Activated naive CD4-positive, alpha-beta T cell treated with anti-CD3 and anti-CD28 coated beads, Interleukin-2, amount 50 U/mL, for 72 hours (primary cell): ENCODE measurements at regions not wholly inside any gene's neighbourhood (a gene's known extent, or its start where the extent isn't known, plus 50 kb on each side); places are given as distances from the start of the nearest gene placed in this dataset.

ENCODE experiments used
- ATAC-seq, 2 donors: fragments of 150-1000 bp; cut with Tn5 transposase; 2 replicates each; pipeline ENCODE4 v1.10.0; 2021; ENCODE audit warnings: mild to moderate bottlenecking in 2 of 2, moderate library complexity in 2 of 2
- DNase-seq, 2 donors: peaks; one replicate each; pipeline ENCODE4 v3.0.0; 2021 to 2022; ENCODE audit warnings: low spot score in 2 of 2
- H3K27ac Mint-ChIP-seq, 2 donors: one replicate each; pipeline ENCODE4 v1.8.0; 2022; ENCODE audit warnings: mild to moderate bottlenecking in 2 of 2, mixed read lengths in 2 of 2
- H3K36me3 Mint-ChIP-seq, 2 donors: one replicate each; pipeline ENCODE4 v1.8.0; 2022; ENCODE audit warnings: mixed read lengths in 2 of 2
- H3K9me3 Mint-ChIP-seq, 2 donors: one replicate each; pipeline ENCODE4 v1.8.0; 2022; ENCODE audit warnings: mixed read lengths in 2 of 2

GRCh38 chr1:218702775-218703174 is 357.6 kb downstream of the TGFB2 start:
- no peaks in the 10 kb centered on the region for H3K36me3 Mint-ChIP-seq

GRCh38 chr1:218703836-218704235 is 358.7 kb downstream of the TGFB2 start:
- ATAC-seq (no peak), DNase-seq (no peak)
- Mint-ChIP-seq H3K9me3 (peaks cover 9 to 19% of the 10 kb centered on the region in 2 donors), H3K27ac (no peak overlapping the region), H3K36me3 (no peaks in the 10 kb centered on the region)

More at GRCh38 chr1:218702775-218703174, 357.6 kb downstream of the TGFB2 start:
- no peak for DNase-seq
- H3K9me3 Mint-ChIP-seq = peaks cover 5 to 19% of the 10 kb centered on the region in 2 donors
- ATAC-seq = no peak
- H3K27ac Mint-ChIP-seq = no peak overlapping the region

GRCh38 chr1:218705391-218705790 is 360.3 kb downstream of the TGFB2 start:
- ATAC-seq (no peak), DNase-seq (no peak)
- Mint-ChIP-seq H3K27ac (no peak overlapping the region), H3K9me3 (peaks cover 9 to 18% of the 10 kb centered on the region in 2 donors), H3K36me3 (no peaks in the 10 kb centered on the region)

GRCh38 chr1:218705911-218706893 is 361.1 kb downstream of the TGFB2 start:
- DNase-seq (no peak), ATAC-seq (no peak)
- Mint-ChIP-seq H3K9me3 (peaks cover 9 to 10% of the 10 kb centered on the region in 2 donors), H3K27ac (no peak overlapping the region), H3K36me3 (no peaks in the 10 kb centered on the region)

- ATAC-seq (no peak), DNase-seq (no peak)
- H3K9me3 Mint-ChIP-seq = peaks cover 4% of the 10 kb centered on the region in 2 donors
- H3K27ac Mint-ChIP-seq = no peak overlapping the region
- H3K36me3 Mint-ChIP-seq = no peaks in the 10 kb centered on the region
Observed at GRCh38 chr1:218711001-218711400, 365.9 kb downstream of the TGFB2 start.

- ATAC-seq = no peak
- no peaks in the 10 kb centered on the region for H3K36me3 Mint-ChIP-seq
- no peak overlapping the region for H3K27ac Mint-ChIP-seq
Observed at GRCh38 chr1:218711884-218712674, 366.9 kb downstream of the TGFB2 start.

GRCh38 chr1:218712677-218713076 is 367.5 kb downstream of the TGFB2 start:
- ATAC-seq (no peak), DNase-seq (no peak)
- Mint-ChIP-seq H3K27ac (no peak overlapping the region), H3K9me3 (peaks cover 4 to 8% of the 10 kb centered on the region in 2 donors), H3K36me3 (no peaks in the 10 kb centered on the region)

More at GRCh38 chr1:218711884-218712674, 366.9 kb downstream of the TGFB2 start:
- no peak for DNase-seq
- H3K9me3 Mint-ChIP-seq = peaks cover 8% of the 10 kb centered on the region in 2 donors

GRCh38 chr1:218715961-218716669 is 371.0 kb downstream of the TGFB2 start:
- H3K9me3 Mint-ChIP-seq = peaks cover 4% of the 10 kb centered on the region in 2 donors
- DNase-seq = no peak
- no peak for ATAC-seq
- no peak overlapping the region for H3K27ac Mint-ChIP-seq
- no peaks in the 10 kb centered on the region for H3K36me3 Mint-ChIP-seq

GRCh38 chr1:218717575-218717974 is 372.4 kb downstream of the TGFB2 start:
- H3K9me3 Mint-ChIP-seq = peaks cover 4% of the 10 kb centered on the region in 2 donors
- no peak overlapping the region for H3K27ac Mint-ChIP-seq
- no peak for DNase-seq
- no peak for ATAC-seq
- no peaks in the 10 kb centered on the region for H3K36me3 Mint-ChIP-seq

GRCh38 chr1:218718206-218718605 is 373.1 kb downstream of the TGFB2 start:
- H3K27ac Mint-ChIP-seq = no peak overlapping the region
- no peak for ATAC-seq

GRCh38 chr1:218718977-218719376 is 373.8 kb downstream of the TGFB2 start:
- no peak for DNase-seq
- Mint-ChIP-seq H3K9me3 (peaks cover 4 to 7% of the 10 kb centered on the region in 2 donors), H3K36me3 (no peaks in the 10 kb centered on the region), H3K27ac (no peak overlapping the region)
- ATAC-seq = no peak

More at GRCh38 chr1:218718206-218718605, 373.1 kb downstream of the TGFB2 start:
- Mint-ChIP-seq H3K9me3 (peaks cover 4% of the 10 kb centered on the region in 2 donors), H3K36me3 (no peaks in the 10 kb centered on the region)
- no peak for DNase-seq

- peaks cover 8 to 10% of the 10 kb centered on the region in 2 donors for H3K9me3 Mint-ChIP-seq
- DNase-seq (no peak), ATAC-seq (no peak)
- no peaks in the 10 kb centered on the region for H3K36me3 Mint-ChIP-seq
- no peak overlapping the region for H3K27ac Mint-ChIP-seq
Observed at GRCh38 chr1:218728898-218729565, 383.9 kb downstream of the TGFB2 start.

- Mint-ChIP-seq H3K9me3 (peaks cover 8% of the 10 kb centered on the region in 2 donors), H3K36me3 (no peaks in the 10 kb centered on the region), H3K27ac (no peak overlapping the region)
- DNase-seq (no peak), ATAC-seq (no peak)
Observed at GRCh38 chr1:218735436-218736032, 390.4 kb downstream of the TGFB2 start.

- ATAC-seq = no peak
- no peaks in the 10 kb centered on the region for H3K36me3 Mint-ChIP-seq
- peaks cover 0 to 16% of the 10 kb centered on the region in 2 donors for H3K9me3 Mint-ChIP-seq
- no peak for DNase-seq
- no peak overlapping the region for H3K27ac Mint-ChIP-seq
Observed at GRCh38 chr1:218739426-218739825, 394.3 kb downstream of the TGFB2 start.

- no peaks in the 10 kb centered on the region for H3K36me3 Mint-ChIP-seq
- DNase-seq (no peak), ATAC-seq (no peak)
- no peak overlapping the region for H3K27ac Mint-ChIP-seq
- H3K9me3 Mint-ChIP-seq = peaks cover 4 to 27% of the 10 kb centered on the region in 2 donors
Observed at GRCh38 chr1:218741852-218742251, 396.7 kb downstream of the TGFB2 start.
